ENCODE measurements at regions not wholly inside any gene's neighbourhood (a gene's known extent, or its start where the extent isn't known, plus 50 kb on each side); places are given as distances from the start of the nearest gene placed in this dataset.

DNA sequence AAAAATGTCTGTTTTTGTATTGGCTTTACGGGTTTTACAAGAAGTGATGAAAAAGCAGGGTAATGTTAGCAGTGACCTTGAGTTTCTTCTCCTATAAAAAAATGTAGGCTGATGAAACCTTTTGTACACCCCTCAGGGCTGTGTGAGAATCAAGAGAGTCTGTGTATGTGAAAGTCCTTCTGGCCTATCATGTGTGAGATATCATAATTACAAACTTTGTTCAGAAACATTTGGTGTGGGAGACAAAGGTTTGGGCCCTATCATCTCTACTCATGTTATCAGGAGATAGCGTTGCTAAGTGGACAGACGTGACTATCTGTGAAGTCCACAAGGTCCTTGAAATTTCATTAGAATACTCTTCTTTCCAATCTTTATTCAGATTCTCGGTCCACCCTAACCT, 170.6 kb upstream of the HAND2 start:
- no peak overlapping the region for H3K4me3 ChIP-seq (ENCODE audit: low read depth, low read length)
- no peaks in the 10 kb centered on the region for H3K27me3 ChIP-seq (ENCODE audit: control insufficient read depth, insufficient read depth, low read length)
- no peaks in the 10 kb centered on the region for H3K4me1 ChIP-seq (ENCODE audit: control insufficient read depth, insufficient read depth, low read length)
- no peaks in the 10 kb centered on the region for H3K9me3 ChIP-seq (ENCODE audit: control insufficient read depth, insufficient read depth, low read length)
- DNase-seq (ENCODE audit: low read depth in 4 of 6, low spot score in 6 of 6): no peak
- no CpG with 5 or more reads among the region's 4 CpGs for WGBS (ENCODE audit: insufficient coverage)
- H3K36me3 ChIP-seq (ENCODE audit: control insufficient read depth, insufficient read depth, low read length): no peaks in the 10 kb centered on the region
- no peak overlapping the region for H3K27ac ChIP-seq (ENCODE audit: low read depth, low read length)

DNA sequence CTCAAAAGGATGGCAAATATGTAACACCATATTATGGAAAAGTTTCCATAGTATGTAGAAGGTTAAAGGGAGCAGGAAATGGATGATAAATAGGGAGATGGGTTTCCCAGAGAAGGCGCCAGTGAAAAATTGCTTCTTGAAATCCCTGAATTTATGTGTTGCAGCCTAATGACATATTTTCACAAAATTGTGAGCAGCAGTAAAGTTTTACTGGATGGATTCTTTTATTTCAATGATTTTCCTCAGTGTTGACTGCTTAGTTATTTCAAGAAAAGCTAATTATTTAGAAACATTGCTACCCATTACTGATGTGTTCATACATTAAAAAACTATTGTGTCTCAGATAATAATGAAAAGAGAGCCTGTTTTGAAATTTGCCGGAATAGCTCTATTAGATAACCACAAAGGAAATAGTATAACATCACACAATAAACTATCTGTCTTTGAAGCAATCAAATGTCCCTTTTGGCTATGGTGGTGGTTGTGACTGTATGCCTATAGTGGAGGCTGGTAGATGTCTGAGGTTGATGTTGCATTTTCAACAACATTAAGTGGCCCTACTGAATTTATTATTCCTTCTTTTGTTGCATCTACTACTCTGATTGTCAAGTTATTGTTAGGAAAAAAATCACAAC, 169.9 kb upstream of the HAND2 start:
- WGBS (ENCODE audit: insufficient coverage): 80% methylated on average over 1 of the region's 2 CpGs
- no peak for DNase-seq (ENCODE audit: low read depth in 4 of 6, low spot score in 6 of 6)
- Histone ChIP-seq H3K4me3 (ENCODE audit: low read depth, low read length) (no peak overlapping the region), H3K27ac (ENCODE audit: low read depth, low read length) (no peak overlapping the region), H3K36me3 (ENCODE audit: control insufficient read depth, insufficient read depth, low read length) (no peaks in the 10 kb centered on the region), H3K9me3 (ENCODE audit: control insufficient read depth, insufficient read depth, low read length) (no peaks in the 10 kb centered on the region), H3K4me1 (ENCODE audit: control insufficient read depth, insufficient read depth, low read length) (no peaks in the 10 kb centered on the region), H3K27me3 (ENCODE audit: control insufficient read depth, insufficient read depth, low read length) (no peaks in the 10 kb centered on the region)

DNA sequence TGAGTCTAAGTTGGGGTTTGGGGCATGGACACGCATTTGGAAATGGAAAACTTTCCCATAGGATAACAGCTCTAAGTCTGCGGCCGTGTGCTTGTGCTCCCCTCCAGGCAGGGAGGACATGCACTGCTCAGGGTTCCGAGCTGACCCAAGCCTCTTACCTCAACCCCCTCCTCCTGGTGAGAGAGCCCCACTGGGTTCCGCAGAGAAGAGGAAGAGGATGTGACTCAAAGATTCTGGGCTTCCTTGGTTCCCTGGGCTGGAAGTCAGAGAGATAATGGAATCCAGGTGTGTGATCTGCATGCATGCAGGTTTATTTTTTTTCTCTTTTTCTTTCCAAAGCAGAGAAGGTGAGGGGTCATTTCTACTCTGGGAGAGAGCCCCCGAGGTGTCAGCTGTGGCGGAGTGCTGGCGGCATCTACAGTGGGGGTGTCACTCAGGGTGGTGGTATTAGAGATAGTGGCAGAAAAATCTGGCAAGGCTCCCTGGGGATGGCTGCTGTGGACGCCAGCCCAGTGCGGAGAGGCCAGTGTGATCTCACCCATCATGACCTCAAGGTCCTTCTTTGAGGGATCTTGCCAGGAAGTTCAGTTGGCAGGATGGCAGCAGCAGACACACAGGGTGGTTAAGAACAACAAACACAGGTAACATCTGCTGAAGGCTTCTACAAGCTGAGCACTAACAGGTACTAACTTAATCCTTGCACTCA, 168.7 kb upstream of the HAND2 start:
- Histone ChIP-seq H3K27ac (ENCODE audit: low read depth, low read length) (no peak overlapping the region), H3K4me1 (ENCODE audit: control insufficient read depth, insufficient read depth, low read length) (no peaks in the 10 kb centered on the region), H3K27me3 (ENCODE audit: control insufficient read depth, insufficient read depth, low read length) (no peaks in the 10 kb centered on the region), H3K36me3 (ENCODE audit: control insufficient read depth, insufficient read depth, low read length) (no peaks in the 10 kb centered on the region), H3K9me3 (ENCODE audit: control insufficient read depth, insufficient read depth, low read length) (no peaks in the 10 kb centered on the region), H3K4me3 (ENCODE audit: low read depth, low read length) (no peak overlapping the region)
- no peak for DNase-seq (ENCODE audit: low read depth in 4 of 6, low spot score in 6 of 6)
- 95% methylated on average over 6 of the region's 10 CpGs for WGBS (ENCODE audit: insufficient coverage)

DNA sequence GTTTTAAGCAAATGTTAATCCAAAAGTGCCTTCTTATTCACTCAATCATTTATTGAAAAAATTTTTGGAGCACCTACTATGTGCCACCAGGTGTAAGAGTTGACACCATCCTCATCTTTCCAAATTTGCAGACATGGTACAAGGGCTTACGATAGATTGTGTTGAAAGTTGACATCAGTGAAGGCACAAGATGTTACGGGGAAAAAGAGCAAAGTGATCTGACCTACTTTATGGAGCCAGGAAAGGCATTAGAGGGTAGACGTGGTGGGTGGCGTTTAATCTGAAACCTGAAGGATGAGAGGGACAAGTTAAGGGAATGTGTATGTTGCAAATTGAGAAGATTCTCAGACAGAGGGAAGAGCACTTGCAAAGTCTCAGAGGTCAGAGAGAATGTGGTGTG, 167.8 kb upstream of the HAND2 start:
- WGBS (ENCODE audit: insufficient coverage): 80% methylated on average over 3 of the region's 4 CpGs
- H3K27me3 ChIP-seq (ENCODE audit: control insufficient read depth, insufficient read depth, low read length): no peaks in the 10 kb centered on the region
- no peak for DNase-seq (ENCODE audit: low read depth in 4 of 6, low spot score in 6 of 6)
- no peak overlapping the region for H3K4me3 ChIP-seq (ENCODE audit: low read depth, low read length)
- H3K36me3 ChIP-seq (ENCODE audit: control insufficient read depth, insufficient read depth, low read length): no peaks in the 10 kb centered on the region
- no peak overlapping the region for H3K27ac ChIP-seq (ENCODE audit: low read depth, low read length)
- no peaks in the 10 kb centered on the region for H3K9me3 ChIP-seq (ENCODE audit: control insufficient read depth, insufficient read depth, low read length)
- H3K4me1 ChIP-seq (ENCODE audit: control insufficient read depth, insufficient read depth, low read length): no peaks in the 10 kb centered on the region

DNA sequence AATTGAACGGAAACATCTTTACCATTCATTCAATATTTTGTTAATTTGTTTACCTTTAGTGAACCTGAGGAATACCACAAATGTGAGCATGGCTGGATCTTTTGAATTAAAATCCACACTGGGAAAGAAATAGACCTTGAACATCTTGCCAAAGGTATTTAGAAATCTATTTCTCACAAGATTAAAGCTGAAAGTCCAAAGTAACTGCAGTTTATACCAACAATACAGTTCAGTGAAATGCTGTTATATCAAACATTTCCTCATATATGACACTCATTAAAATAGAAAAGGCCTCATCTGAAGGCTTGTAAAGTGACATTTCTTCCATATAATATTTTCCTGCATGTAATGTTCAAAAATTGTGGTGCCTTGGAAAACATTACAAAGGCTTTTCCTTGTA, 166.5 kb upstream of the HAND2 start:
- no peaks in the 10 kb centered on the region for H3K27me3 ChIP-seq (ENCODE audit: control insufficient read depth, insufficient read depth, low read length)
- no peaks in the 10 kb centered on the region for H3K4me1 ChIP-seq (ENCODE audit: control insufficient read depth, insufficient read depth, low read length)
- no peak for DNase-seq (ENCODE audit: low read depth in 4 of 6, low spot score in 6 of 6)
- WGBS (ENCODE audit: insufficient coverage): no CpG with 5 or more reads among the region's 1 CpG
- no peak overlapping the region for H3K4me3 ChIP-seq (ENCODE audit: low read depth, low read length)
- no peaks in the 10 kb centered on the region for H3K36me3 ChIP-seq (ENCODE audit: control insufficient read depth, insufficient read depth, low read length)
- no peaks in the 10 kb centered on the region for H3K9me3 ChIP-seq (ENCODE audit: control insufficient read depth, insufficient read depth, low read length)
- H3K27ac ChIP-seq (ENCODE audit: low read depth, low read length): no peak overlapping the region

DNA sequence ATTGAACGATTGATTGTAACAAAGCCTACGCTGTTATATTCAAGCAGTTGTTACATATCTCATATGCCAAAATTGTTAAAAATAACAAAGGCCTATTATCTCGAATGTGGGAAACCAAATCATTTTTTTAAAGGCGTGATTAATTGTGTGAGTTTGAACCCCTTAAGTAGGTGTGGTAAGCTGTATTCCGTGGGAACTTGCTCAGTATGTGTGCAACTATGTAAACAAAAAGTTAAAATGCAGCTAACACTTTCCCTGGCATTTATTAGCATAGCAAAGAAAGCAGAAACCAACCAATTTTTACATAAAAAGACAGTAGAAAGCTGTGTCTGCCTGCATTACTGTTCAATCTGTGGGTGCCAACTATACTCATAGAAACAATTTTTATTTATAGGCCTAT, 166.0 kb upstream of the HAND2 start:
- no CpG with 5 or more reads among the region's 5 CpGs for WGBS (ENCODE audit: insufficient coverage)
- no peaks in the 10 kb centered on the region for H3K36me3 ChIP-seq (ENCODE audit: control insufficient read depth, insufficient read depth, low read length)
- H3K27me3 ChIP-seq (ENCODE audit: control insufficient read depth, insufficient read depth, low read length): no peaks in the 10 kb centered on the region
- no peak overlapping the region for H3K4me3 ChIP-seq (ENCODE audit: low read depth, low read length)
- no peak for DNase-seq (ENCODE audit: low read depth in 4 of 6, low spot score in 6 of 6)
- H3K4me1 ChIP-seq (ENCODE audit: control insufficient read depth, insufficient read depth, low read length): no peaks in the 10 kb centered on the region
- no peaks in the 10 kb centered on the region for H3K9me3 ChIP-seq (ENCODE audit: control insufficient read depth, insufficient read depth, low read length)
- H3K27ac ChIP-seq (ENCODE audit: low read depth, low read length): no peak overlapping the region

DNA sequence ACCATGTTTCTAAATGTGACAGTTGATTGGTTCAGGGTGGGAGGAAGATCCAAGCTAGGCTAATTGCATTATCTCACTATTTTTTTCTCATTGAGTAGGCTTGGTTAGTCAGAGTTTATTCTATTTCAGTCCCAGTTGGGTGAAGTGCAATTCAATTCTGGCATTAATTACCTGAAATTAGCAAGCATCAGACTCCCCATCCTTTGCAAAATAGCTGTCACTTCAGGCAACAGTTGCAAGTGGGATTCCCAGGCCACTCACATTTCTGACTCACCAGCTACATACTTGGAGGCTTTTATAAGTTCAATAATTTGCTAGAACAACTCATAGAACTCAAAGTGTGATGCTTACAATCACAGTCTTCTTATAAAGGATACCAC, 155.8 kb upstream of the HAND2 start:
- Histone ChIP-seq H3K9me3 (ENCODE audit: control insufficient read depth, insufficient read depth, low read length) (no peaks in the 10 kb centered on the region), H3K27me3 (ENCODE audit: control insufficient read depth, insufficient read depth, low read length) (no peaks in the 10 kb centered on the region), H3K4me1 (ENCODE audit: control insufficient read depth, insufficient read depth, low read length) (no peaks in the 10 kb centered on the region), H3K27ac (ENCODE audit: low read depth, low read length) (no peak overlapping the region), H3K36me3 (ENCODE audit: control insufficient read depth, insufficient read depth, low read length) (no peaks in the 10 kb centered on the region), H3K4me3 (ENCODE audit: low read depth, low read length) (no peak overlapping the region)
- no peak for DNase-seq (ENCODE audit: low read depth in 4 of 6, low spot score in 6 of 6)

DNA sequence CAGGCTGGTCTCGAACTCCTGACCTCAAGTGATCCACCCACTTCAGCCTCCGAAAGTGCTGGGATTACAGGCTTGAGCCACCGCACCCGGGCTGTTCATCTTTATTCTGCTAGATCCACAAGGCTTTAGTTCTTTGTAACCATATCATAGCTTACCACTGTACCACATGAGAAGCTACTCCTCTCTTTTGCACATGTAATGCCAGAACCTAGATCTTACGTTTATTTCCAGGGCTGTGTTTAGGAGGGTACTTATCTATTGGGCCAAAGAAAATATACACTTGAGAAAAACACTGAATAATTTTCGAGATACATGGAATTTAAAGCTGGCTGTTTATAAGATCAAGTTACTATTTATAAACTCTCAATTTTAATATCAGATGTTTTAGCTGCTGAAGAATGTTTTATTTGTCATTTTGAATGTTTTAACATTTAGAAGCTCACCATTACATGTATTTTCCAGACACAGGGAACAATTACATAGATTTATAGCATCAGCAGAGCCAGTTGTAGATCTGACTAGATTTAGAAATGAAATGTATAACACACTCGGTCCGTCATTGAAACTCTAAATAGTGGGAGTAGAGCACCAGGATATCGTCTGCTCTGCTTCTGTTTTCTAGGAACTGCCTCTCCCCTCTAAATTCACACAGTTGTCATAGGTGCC, 155.3 kb upstream of the HAND2 start:
- Histone ChIP-seq H3K9me3 (ENCODE audit: control insufficient read depth, insufficient read depth, low read length) (no peaks in the 10 kb centered on the region), H3K27ac (ENCODE audit: low read depth, low read length) (no peak overlapping the region), H3K27me3 (ENCODE audit: control insufficient read depth, insufficient read depth, low read length) (no peaks in the 10 kb centered on the region), H3K4me1 (ENCODE audit: control insufficient read depth, insufficient read depth, low read length) (no peaks in the 10 kb centered on the region), H3K4me3 (ENCODE audit: low read depth, low read length) (no peak overlapping the region), H3K36me3 (ENCODE audit: control insufficient read depth, insufficient read depth, low read length) (no peaks in the 10 kb centered on the region)
- WGBS (ENCODE audit: insufficient coverage): 89% methylated on average over 4 of the region's 9 CpGs
- peak in 1 of 6 donors; percentile 7 for DNase-seq (ENCODE audit: low read depth in 4 of 6, low spot score in 6 of 6)

DNA sequence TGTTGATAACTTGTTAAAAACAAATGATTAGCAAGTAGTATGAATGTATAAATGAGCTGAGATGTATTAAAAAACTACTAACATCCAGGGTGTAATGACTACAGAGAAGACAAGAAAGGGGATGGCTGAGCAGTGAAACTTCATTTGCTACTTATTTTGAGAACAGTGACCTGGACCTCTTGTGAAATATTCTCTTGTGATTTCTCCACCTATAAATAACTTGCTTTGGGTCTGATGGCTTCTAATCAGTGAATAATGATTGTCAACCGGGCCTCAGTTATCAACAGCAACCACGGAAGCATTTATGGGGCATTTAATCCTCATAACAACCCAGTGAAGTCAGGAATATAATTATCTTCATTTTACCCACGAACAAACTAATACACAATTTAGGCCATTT, 154.2 kb upstream of the HAND2 start:
- no peak for DNase-seq (ENCODE audit: low read depth in 4 of 6, low spot score in 6 of 6)
- Histone ChIP-seq H3K36me3 (ENCODE audit: control insufficient read depth, insufficient read depth, low read length) (no peaks in the 10 kb centered on the region), H3K27me3 (ENCODE audit: control insufficient read depth, insufficient read depth, low read length) (no peaks in the 10 kb centered on the region), H3K9me3 (ENCODE audit: control insufficient read depth, insufficient read depth, low read length) (no peaks in the 10 kb centered on the region), H3K4me3 (ENCODE audit: low read depth, low read length) (no peak overlapping the region), H3K4me1 (ENCODE audit: control insufficient read depth, insufficient read depth, low read length) (no peaks in the 10 kb centered on the region), H3K27ac (ENCODE audit: low read depth, low read length) (no peak overlapping the region)
- WGBS (ENCODE audit: insufficient coverage): no CpG with 5 or more reads among the region's 3 CpGs

DNA sequence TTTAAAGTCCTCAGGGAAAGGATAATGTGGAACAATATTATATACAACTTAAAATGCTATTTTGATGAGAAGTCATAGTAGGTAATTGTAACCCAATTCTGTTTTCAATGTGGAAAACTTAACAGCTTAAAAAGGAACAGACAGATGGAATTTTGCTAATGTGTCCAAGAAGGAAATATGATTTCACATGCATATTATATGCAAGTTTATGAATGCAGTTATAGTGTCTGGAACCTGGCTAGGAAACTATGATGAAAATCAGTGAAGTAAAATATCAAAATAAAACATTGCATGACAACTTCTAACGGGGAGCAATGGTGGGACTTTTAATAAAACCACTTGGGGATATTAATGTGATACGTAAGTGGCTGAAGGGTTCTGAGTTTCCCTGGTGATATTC, 152.6 kb upstream of the HAND2 start:
- H3K27me3 ChIP-seq (ENCODE audit: control insufficient read depth, insufficient read depth, low read length): no peaks in the 10 kb centered on the region
- H3K27ac ChIP-seq (ENCODE audit: low read depth, low read length): no peak overlapping the region
- peak in 1 of 6 donors; percentile 6 for DNase-seq (ENCODE audit: low read depth in 4 of 6, low spot score in 6 of 6)
- no CpG with 5 or more reads among the region's 2 CpGs for WGBS (ENCODE audit: insufficient coverage)
- H3K4me3 ChIP-seq (ENCODE audit: low read depth, low read length): no peak overlapping the region
- H3K36me3 ChIP-seq (ENCODE audit: control insufficient read depth, insufficient read depth, low read length): no peaks in the 10 kb centered on the region
- no peaks in the 10 kb centered on the region for H3K4me1 ChIP-seq (ENCODE audit: control insufficient read depth, insufficient read depth, low read length)
- no peaks in the 10 kb centered on the region for H3K9me3 ChIP-seq (ENCODE audit: control insufficient read depth, insufficient read depth, low read length)
